ENCODE measurements at regions not wholly inside any gene's neighbourhood (a gene's known extent, or its start where the extent isn't known, plus 50 kb on each side); places are given as distances from the start of the nearest gene placed in this dataset.

DNA sequence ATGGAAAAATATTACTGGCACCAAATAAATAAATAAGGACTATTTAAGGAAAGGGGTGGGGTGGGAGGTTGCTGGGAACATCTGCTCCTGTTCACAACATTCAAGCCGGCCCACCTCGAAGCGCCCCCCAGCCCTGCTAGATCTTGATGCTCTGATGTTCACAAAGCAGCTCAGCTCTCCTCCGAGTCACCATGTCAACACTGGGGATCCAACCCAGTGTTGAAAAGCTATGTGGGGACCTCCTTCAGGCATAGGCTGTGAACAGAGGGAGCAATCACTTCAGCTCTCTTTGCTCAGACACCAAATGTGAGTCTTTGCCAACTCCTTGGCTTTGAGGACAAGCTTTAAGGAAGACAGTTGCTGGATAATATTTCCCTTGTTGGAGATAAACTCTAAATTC, 176.8 kb upstream of the NT5E start:
- Histone ChIP-seq H2AFZ (ENCODE audit: low read length) (no peak overlapping the region), H4K20me1 (ENCODE audit: insufficient read depth, low read length) (no peaks in the 10 kb centered on the region), H3K9me2 (ENCODE audit: low read depth, low read length) (no peaks in the 10 kb centered on the region), H3K4me1 (ENCODE audit: insufficient read depth, low read length, severe bottlenecking) (no peaks in the 10 kb centered on the region), H3K4me2 (ENCODE audit: low read length) (no peak overlapping the region), H3K79me2 (ENCODE audit: insufficient read depth, low read length) (no peaks in the 10 kb centered on the region), H3K9ac (ENCODE audit: low read length) (no peak overlapping the region), H3F3A (ENCODE audit: insufficient read depth, low read length) (no peaks in the 10 kb centered on the region), H3K36me3 (ENCODE audit: insufficient read depth, low read length) (no peaks in the 10 kb centered on the region), H3K27ac (ENCODE audit: low read depth, low read length, poor library complexity, severe bottlenecking) (no peak overlapping the region), H3K27me3 (ENCODE audit: insufficient read depth, low read length) (no peaks in the 10 kb centered on the region), H3K4me3 (ENCODE audit: low read depth, low read length, poor library complexity, severe bottlenecking) (no peak overlapping the region), H3K9me3 (ENCODE audit: low read length) (no peaks in the 10 kb centered on the region)
- TF ChIP-seq, protein P1, sequence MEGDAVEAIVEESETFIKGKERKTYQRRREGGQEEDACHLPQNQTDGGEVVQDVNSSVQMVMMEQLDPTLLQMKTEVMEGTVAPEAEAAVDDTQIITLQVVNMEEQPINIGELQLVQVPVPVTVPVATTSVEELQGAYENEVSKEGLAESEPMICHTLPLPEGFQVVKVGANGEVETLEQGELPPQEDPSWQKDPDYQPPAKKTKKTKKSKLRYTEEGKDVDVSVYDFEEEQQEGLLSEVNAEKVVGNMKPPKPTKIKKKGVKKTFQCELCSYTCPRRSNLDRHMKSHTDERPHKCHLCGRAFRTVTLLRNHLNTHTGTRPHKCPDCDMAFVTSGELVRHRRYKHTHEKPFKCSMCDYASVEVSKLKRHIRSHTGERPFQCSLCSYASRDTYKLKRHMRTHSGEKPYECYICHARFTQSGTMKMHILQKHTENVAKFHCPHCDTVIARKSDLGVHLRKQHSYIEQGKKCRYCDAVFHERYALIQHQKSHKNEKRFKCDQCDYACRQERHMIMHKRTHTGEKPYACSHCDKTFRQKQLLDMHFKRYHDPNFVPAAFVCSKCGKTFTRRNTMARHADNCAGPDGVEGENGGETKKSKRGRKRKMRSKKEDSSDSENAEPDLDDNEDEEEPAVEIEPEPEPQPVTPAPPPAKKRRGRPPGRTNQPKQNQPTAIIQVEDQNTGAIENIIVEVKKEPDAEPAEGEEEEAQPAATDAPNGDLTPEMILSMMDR (IDR thresholded peaks at IDR 0.05; ENCODE audit: low read length): no peak
- TF ChIP-seq EZH2 (IDR thresholded peaks at IDR 0.05; ENCODE audit: borderline replicate concordance, low read length): no peak

DNA sequence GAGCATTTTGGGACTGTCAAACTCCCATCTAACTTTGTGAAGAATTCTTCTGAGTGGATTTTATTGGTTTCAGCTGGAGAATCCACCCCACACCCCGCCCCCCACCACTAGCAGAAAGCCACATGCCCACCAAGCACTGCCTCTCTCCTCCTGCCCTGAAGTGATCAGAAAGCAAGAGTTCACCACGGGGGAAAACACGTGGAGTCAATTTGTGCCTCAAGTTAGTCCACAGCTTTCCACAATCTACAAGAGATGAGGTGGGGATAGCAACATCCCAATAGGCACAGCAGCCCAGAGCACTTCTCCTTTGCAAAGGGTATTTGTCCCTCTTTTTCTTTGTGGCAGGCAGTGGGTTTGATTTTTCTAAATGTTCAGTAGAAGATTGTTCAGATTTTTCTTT, 177.3 kb upstream of the NT5E start:
- no peak overlapping the region for H3K4me2 ChIP-seq (ENCODE audit: low read length)
- no peak overlapping the region for H3K27ac ChIP-seq (ENCODE audit: low read depth, low read length, poor library complexity, severe bottlenecking)
- H4K20me1 ChIP-seq (ENCODE audit: insufficient read depth, low read length): no peaks in the 10 kb centered on the region
- no peaks in the 10 kb centered on the region for H3K79me2 ChIP-seq (ENCODE audit: insufficient read depth, low read length)
- no peaks in the 10 kb centered on the region for H3K9me3 ChIP-seq (ENCODE audit: low read length)
- no peaks in the 10 kb centered on the region for H3K27me3 ChIP-seq (ENCODE audit: insufficient read depth, low read length)
- no peak overlapping the region for H3K4me3 ChIP-seq (ENCODE audit: low read depth, low read length, poor library complexity, severe bottlenecking)
- no peaks in the 10 kb centered on the region for H3K4me1 ChIP-seq (ENCODE audit: insufficient read depth, low read length, severe bottlenecking)
- H3F3A ChIP-seq (ENCODE audit: insufficient read depth, low read length): no peaks in the 10 kb centered on the region
- no peaks in the 10 kb centered on the region for H3K36me3 ChIP-seq (ENCODE audit: insufficient read depth, low read length)
- H3K9ac ChIP-seq (ENCODE audit: low read length): no peak overlapping the region
- TF ChIP-seq, protein P1 (IDR thresholded peaks at IDR 0.05; ENCODE audit: low read length): no peak
- TF ChIP-seq EZH2 (IDR thresholded peaks at IDR 0.05; ENCODE audit: borderline replicate concordance, low read length): no peak
- H2AFZ ChIP-seq (ENCODE audit: low read length): no peak overlapping the region
- H3K9me2 ChIP-seq (ENCODE audit: low read depth, low read length): no peaks in the 10 kb centered on the region

DNA sequence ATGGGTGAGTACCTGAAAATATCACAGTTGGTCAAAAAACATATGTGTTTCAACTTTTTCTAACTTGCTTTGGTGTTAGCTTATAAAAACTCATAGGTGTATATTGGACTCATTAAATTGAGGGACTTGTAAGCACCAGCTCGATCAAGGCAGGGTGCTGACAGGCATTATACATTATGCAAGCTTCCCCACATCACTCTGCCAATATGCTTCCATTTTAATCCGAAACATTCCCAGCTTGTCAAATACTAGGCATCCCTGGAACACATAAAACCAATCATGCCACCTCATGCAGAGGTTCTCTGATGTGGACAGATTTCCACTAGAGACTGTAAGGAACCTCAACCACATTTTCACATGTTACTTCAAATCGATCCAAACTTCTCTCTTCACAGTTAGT, 187.3 kb upstream of the NT5E start:
- Histone ChIP-seq H3F3A (ENCODE audit: insufficient read depth, low read length) (no peaks in the 10 kb centered on the region), H3K9me3 (ENCODE audit: low read length) (no peaks in the 10 kb centered on the region), H2AFZ (ENCODE audit: low read length) (no peak overlapping the region), H3K9me2 (ENCODE audit: low read depth, low read length) (no peaks in the 10 kb centered on the region), H3K36me3 (ENCODE audit: insufficient read depth, low read length) (no peaks in the 10 kb centered on the region), H4K20me1 (ENCODE audit: insufficient read depth, low read length) (no peaks in the 10 kb centered on the region), H3K4me2 (ENCODE audit: low read length) (no peak overlapping the region), H3K79me2 (ENCODE audit: insufficient read depth, low read length) (no peaks in the 10 kb centered on the region), H3K4me1 (ENCODE audit: insufficient read depth, low read length, severe bottlenecking) (no peaks in the 10 kb centered on the region), H3K27me3 (ENCODE audit: insufficient read depth, low read length) (no peaks in the 10 kb centered on the region), H3K9ac (ENCODE audit: low read length) (no peak overlapping the region), H3K27ac (ENCODE audit: low read depth, low read length, poor library complexity, severe bottlenecking) (no peak overlapping the region), H3K4me3 (ENCODE audit: low read depth, low read length, poor library complexity, severe bottlenecking) (no peak overlapping the region)
- TF ChIP-seq, protein P1 (IDR thresholded peaks at IDR 0.05; ENCODE audit: low read length): no peak
- no peak for TF ChIP-seq EZH2 (IDR thresholded peaks at IDR 0.05; ENCODE audit: borderline replicate concordance, low read length)
